GM21367 (cell line): ENCODE measurements at regions not wholly inside any gene's neighbourhood (a gene's known extent, or its start where the extent isn't known, plus 50 kb on each side); places are given as distances from the start of the nearest gene placed in this dataset.

Experiments used
- ATAC-seq: cut with Tn5 transposase; IDR thresholded peaks from one replicate; pipeline ENCODE4 v1.9.1; 2021; ENCODE audit not compliant: unreplicated experiment

DNA sequence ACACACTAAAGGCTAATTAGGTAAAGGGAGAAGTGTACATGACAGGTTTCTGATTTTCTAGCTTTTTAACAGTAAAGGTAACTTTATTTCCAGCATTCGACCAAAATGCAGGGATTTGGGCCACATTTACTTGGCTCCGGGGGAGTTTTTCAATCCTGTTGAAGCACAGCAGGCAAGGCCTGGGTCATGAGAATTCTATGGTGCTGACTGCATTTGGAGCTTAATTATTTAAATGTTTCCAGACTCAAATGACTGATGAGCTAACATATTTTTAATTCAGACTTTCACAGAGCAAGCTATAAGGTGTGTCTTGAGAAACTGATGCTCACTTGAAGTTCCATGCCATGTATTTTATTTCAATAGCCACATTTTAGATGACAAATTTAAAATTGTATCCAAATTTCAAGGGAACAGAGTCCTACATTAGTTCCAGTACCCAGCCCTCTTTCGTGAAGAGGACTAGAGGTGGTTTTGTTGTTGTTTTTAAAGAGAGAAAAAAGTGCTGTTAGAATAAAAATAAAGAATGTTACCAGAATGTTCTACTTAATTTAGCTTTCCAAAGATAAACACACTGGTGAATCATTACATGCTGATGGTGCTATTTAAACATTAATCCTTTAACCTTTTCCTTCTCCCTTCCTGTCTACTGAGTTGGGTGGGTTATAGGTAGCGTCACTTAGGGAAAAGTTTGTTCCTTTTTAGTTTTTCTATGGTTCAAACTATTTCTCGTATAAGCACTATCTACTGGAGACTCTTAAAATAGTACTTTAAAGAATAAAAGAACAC lies 82.3 kb upstream of the PHACTR2 start:
- no peak for ATAC-seq

- ATAC-seq: no peak
These were observed 83.1 kb upstream of the PHACTR2 start for GRCh38 chr6:143594647-143595046.

GRCh38 chr6:143592335-143592734 lies 80.8 kb upstream of the FUCA2 start:
- no peak for ATAC-seq

DNA sequence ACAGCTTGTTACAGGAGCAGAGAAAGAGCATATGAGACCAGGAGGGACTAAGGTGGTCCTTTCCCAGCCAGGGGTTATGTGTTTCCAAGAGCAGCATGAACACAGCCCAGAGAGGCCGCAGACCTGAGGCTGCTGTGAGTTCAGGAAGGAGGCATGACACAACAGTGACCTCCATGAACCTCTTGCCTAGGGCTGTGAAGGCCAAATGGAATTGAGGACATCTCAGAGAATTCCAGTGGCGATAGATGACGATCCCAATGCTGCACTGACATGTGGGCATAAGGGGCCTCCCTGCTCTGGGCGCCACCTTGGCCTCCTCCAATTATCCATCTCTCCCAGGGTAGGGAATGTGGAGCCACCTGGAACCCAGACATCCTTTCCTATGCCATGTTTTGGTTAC lies 79.9 kb upstream of the FUCA2 start:
- ATAC-seq: no peak

GRCh38 chr6:143589162-143589561 lies 77.6 kb upstream of the FUCA2 start:
- no peak for ATAC-seq

DNA sequence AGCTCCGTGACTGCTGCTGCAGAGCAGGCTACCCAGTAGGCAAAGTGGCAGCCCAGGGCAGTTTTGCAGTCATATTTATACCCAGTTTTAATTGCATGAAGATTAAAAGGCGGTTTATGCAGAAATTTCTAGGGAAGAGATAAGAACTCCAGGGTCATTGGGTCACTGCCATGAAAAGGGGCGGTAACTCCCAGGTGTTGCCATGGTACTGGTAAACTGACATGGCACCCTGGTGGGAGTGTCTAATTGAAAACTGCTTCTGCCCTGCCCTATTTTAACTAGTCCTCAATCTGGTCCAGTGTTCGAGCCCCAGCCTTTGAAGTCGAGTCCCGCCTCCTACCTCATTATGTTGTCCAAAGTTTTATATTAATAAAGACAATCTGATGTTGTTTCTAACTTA lies 75.0 kb upstream of the FUCA2 start:
- ATAC-seq: no peak

- no peak for ATAC-seq
These were observed 74.2 kb upstream of the FUCA2 start for GRCh38 chr6:143585716-143586115.

DNA sequence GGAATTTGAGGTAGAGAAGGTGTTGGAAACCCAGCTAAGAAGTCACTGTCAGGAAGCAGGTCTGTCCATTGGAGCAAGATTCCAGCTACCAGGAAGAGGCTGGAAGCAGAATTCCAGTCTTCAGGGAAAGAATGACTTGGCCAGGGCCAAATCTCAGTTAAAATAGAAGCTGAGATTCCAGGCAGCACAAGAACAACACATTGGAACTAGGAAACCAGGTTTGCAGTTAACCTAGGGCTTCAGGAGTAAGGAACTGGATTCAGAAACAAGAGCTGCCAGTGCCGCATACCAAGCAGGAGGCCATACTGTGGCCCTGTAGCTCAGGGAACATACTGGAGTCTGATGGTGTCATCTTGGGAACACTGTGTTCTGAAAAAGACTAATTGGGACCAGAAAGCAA lies 73.7 kb upstream of the FUCA2 start:
- ATAC-seq: no peak

GRCh38 chr6:143583542-143584327 lies 72.2 kb upstream of the FUCA2 start:
- no peak for ATAC-seq

DNA sequence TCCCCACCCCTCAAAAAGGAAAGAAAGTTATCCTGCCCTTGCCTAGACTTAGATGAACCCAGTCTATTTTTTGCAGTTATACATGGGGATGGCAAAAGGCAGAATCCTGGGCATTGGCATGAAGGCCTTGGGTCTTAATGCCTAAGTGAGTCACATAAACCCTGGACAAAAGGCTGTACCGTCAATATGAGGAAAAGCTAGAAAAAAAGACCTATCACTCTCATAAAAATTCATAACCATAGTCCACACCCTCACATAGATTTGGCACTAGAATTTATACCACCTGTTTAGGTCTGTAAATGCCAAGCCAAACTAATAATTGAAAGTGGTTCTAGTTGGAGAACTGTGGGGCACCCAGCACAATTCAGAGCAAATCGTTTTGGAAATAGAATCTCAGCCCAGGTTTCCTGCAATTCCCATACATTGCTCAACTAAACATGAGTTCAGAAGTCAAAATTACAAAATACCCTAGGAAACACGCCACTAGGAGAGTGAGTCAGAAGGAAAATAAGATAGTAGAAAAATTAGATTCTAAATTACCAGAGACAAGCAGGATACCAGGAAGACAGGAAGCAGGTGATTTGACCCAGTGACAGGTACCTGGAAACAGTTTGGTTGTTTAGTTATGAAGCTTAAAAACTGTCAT lies 70.4 kb upstream of the FUCA2 start:
- ATAC-seq: no peak

DNA sequence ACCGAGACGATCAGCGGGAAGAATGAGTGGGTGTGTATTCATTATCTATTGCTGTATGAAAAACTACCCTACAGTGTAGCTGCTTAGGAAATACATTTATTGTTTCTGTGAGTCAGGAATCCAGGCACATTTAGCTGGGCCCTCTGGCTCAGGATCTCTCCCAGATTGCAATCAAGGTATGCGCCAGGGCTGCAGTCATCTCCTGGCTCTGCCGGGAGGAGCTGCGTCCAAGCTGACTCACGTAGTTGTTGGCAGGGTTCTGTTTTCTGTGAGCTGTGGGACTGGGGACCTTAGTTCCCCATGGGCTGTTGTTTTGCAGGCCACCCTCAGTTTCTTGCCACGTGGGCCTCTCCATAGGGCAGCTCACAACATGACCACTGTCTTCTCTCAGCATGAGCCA lies 68.2 kb upstream of the FUCA2 start:
- no peak for ATAC-seq

DNA sequence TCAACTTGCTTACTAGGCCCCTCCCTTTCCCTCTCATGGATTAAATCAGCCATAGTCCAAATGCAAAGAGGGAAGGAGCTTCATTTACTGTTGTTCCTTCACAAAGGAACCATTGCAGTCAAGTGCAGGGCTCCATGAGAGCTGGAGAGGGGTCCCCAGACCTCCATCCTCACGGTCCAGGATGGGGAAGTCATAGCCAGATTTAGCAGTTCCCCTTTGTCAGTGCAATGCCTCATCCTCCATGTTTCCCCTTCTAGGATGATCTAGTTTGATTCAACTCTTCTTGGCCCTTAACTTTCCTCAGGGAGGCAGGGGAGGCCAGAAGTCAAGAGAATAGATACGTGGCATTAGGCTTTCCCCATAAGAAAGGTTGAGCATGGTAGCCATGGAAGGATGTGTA lies 66.5 kb upstream of the FUCA2 start:
- ATAC-seq: no peak

- ATAC-seq: no peak
These were observed 64.4 kb upstream of the FUCA2 start for GRCh38 chr6:143575901-143576426.

- ATAC-seq: peak; percentile 84
These were observed 63.9 kb upstream of the FUCA2 start for GRCh38 chr6:143575440-143575839.

DNA sequence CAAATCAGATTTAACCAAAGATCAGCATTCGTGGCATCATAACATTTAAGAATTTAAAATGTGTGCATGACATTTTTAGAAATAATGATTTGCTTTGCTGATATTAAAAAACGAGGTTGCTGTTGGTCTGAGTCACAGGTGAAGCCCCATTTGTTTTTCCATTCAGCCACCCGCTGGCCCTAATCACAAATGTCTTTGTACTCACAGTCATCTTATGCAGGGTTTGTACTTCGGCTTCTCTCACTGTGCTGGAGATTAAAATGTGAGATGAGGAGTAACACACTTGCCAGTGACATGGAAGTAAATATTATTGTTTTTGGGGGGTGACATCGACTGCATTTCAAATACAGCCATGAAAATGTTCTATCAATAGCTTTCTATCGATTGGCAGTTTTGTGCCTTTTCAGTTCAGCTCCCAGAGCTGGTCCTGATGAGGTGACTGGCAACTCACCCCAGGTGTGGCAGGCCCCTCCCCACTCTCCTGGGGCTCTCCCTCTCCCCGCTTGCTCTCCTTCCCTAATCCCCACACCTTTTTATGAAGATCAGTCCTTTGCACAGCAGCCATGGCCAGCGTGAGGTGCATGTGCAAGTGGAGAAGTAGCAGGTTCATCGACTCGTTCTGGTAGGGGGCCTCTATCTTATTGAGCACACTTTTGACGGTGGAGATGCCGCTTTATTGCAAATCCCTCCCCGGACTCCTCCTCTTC lies 58.8 kb upstream of the FUCA2 start:
- no peak for ATAC-seq

GRCh38 chr6:143569040-143569439 lies 57.5 kb upstream of the FUCA2 start:
- no peak for ATAC-seq

- ATAC-seq: no peak
These were observed 53.0 kb upstream of the FUCA2 start for GRCh38 chr6:143564484-143565017.

- no peak for ATAC-seq
These were observed 50.6 kb upstream of the FUCA2 start for GRCh38 chr6:143562143-143562542.
